SK-N-SH (cell line): ENCODE measurements at regions not wholly inside any gene's neighbourhood (a gene's known extent, or its start where the extent isn't known, plus 50 kb on each side); places are given as distances from the start of the nearest gene placed in this dataset.
A peak's percentile ranks its signal among the peaks of the same experiment; 100 is the strongest.

Experiments
- CHD2 ChIP-seq: fragments of 150-350 bp; IDR thresholded peaks from 2 replicates; pipeline ENCODE4 v1.6.1; 2018; ENCODE audit warnings: low read length; ENCODE audit not compliant: partially characterized antibody
- EP300 ChIP-seq, 2 experiments: IDR thresholded peaks; 2 replicates each; pipeline versions ENCODE4 v1.4.0 to v1.6.1; 2012; ENCODE audit warnings: borderline replicate concordance in 1 of 2, low read depth in 1 of 2, low read length in 1 of 2
- EZH2phosphoT487 ChIP-seq: fragments of 200-600 bp; sonication (generic); IDR thresholded peaks from 2 replicates; pipeline ENCODE4 v1.6.1; 2017; ENCODE audit warnings: low read depth, mixed run types, mild to moderate bottlenecking, antibody characterized with exemption, moderate library complexity, borderline replicate concordance
- GABPA ChIP-seq: IDR thresholded peaks from 2 replicates; pipeline ENCODE4 v1.4.0; 2012; ENCODE audit warnings: low read depth, mild to moderate bottlenecking
- GATA2 ChIP-seq: sonication (generic); formaldehyde crosslinking; IDR thresholded peaks from 2 replicates; pipeline ENCODE4 v1.5.0; 2020; ENCODE audit warnings: mild to moderate bottlenecking, missing genetic modification reagents
- POLR2AphosphoS5 ChIP-seq: IDR thresholded peaks from 2 replicates; pipeline ENCODE4 v1.6.1; 2012; ENCODE audit warnings: low read depth, low read length
- RCOR1 ChIP-seq: fragments of 150-350 bp; IDR thresholded peaks from 2 replicates; pipeline ENCODE4 v1.6.1; 2017; ENCODE audit warnings: antibody characterized with exemption, low read length
- RFX5 ChIP-seq: IDR thresholded peaks from 2 replicates; pipeline ENCODE4 v1.6.1; 2012; ENCODE audit warnings: mild to moderate bottlenecking, improper control_type of control experiment, low read length
- TEAD4 ChIP-seq: IDR thresholded peaks from 2 replicates; pipeline ENCODE4 v1.4.0; 2012; ENCODE audit warnings: mild to moderate bottlenecking, borderline replicate concordance; ENCODE audit not compliant: insufficient read depth
- TF ChIP-seq, protein P1 (sequence below): fragments of 200-600 bp; sonication (generic); IDR thresholded peaks from 2 replicates; pipeline ENCODE4 v1.6.1; 2017; ENCODE audit warnings: antibody characterized with exemption, mild to moderate bottlenecking, moderate library complexity
- TF ChIP-seq, protein P2 (sequence below): IDR thresholded peaks from 2 replicates; pipeline ENCODE4 v1.6.1; 2012; ENCODE audit warnings: mild to moderate bottlenecking, low read depth, low read length, moderate library complexity
- TF ChIP-seq, protein P3 (sequence below): IDR thresholded peaks from 2 replicates; pipeline ENCODE4 v1.4.0; 2012; ENCODE audit warnings: low read depth, borderline replicate concordance

- TF ChIP-seq, protein P1, sequence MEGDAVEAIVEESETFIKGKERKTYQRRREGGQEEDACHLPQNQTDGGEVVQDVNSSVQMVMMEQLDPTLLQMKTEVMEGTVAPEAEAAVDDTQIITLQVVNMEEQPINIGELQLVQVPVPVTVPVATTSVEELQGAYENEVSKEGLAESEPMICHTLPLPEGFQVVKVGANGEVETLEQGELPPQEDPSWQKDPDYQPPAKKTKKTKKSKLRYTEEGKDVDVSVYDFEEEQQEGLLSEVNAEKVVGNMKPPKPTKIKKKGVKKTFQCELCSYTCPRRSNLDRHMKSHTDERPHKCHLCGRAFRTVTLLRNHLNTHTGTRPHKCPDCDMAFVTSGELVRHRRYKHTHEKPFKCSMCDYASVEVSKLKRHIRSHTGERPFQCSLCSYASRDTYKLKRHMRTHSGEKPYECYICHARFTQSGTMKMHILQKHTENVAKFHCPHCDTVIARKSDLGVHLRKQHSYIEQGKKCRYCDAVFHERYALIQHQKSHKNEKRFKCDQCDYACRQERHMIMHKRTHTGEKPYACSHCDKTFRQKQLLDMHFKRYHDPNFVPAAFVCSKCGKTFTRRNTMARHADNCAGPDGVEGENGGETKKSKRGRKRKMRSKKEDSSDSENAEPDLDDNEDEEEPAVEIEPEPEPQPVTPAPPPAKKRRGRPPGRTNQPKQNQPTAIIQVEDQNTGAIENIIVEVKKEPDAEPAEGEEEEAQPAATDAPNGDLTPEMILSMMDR, result no peak
- no peak for TF ChIP-seq RCOR1
- TF ChIP-seq, protein P2, sequence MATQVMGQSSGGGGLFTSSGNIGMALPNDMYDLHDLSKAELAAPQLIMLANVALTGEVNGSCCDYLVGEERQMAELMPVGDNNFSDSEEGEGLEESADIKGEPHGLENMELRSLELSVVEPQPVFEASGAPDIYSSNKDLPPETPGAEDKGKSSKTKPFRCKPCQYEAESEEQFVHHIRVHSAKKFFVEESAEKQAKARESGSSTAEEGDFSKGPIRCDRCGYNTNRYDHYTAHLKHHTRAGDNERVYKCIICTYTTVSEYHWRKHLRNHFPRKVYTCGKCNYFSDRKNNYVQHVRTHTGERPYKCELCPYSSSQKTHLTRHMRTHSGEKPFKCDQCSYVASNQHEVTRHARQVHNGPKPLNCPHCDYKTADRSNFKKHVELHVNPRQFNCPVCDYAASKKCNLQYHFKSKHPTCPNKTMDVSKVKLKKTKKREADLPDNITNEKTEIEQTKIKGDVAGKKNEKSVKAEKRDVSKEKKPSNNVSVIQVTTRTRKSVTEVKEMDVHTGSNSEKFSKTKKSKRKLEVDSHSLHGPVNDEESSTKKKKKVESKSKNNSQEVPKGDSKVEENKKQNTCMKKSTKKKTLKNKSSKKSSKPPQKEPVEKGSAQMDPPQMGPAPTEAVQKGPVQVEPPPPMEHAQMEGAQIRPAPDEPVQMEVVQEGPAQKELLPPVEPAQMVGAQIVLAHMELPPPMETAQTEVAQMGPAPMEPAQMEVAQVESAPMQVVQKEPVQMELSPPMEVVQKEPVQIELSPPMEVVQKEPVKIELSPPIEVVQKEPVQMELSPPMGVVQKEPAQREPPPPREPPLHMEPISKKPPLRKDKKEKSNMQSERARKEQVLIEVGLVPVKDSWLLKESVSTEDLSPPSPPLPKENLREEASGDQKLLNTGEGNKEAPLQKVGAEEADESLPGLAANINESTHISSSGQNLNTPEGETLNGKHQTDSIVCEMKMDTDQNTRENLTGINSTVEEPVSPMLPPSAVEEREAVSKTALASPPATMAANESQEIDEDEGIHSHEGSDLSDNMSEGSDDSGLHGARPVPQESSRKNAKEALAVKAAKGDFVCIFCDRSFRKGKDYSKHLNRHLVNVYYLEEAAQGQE, result no peak
- TF ChIP-seq POLR2AphosphoS5, result no peak
- no peak for TF ChIP-seq GABPA
- TF ChIP-seq EP300 (IDR thresholded peaks at IDR 0.05; ENCODE audit: borderline replicate concordance in 1 of 2, low read depth in 1 of 2, low read length in 1 of 2), result no peak
- TF ChIP-seq TEAD4, result no peak
- no peak for TF ChIP-seq RFX5
- TF ChIP-seq, protein P3, sequence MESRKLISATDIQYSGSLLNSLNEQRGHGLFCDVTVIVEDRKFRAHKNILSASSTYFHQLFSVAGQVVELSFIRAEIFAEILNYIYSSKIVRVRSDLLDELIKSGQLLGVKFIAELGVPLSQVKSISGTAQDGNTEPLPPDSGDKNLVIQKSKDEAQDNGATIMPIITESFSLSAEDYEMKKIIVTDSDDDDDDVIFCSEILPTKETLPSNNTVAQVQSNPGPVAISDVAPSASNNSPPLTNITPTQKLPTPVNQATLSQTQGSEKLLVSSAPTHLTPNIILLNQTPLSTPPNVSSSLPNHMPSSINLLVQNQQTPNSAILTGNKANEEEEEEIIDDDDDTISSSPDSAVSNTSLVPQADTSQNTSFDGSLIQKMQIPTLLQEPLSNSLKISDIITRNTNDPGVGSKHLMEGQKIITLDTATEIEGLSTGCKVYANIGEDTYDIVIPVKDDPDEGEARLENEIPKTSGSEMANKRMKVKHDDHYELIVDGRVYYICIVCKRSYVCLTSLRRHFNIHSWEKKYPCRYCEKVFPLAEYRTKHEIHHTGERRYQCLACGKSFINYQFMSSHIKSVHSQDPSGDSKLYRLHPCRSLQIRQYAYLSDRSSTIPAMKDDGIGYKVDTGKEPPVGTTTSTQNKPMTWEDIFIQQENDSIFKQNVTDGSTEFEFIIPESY, result no peak
- TF ChIP-seq EZH2phosphoT487, result no peak
- TF ChIP-seq GATA2 (CRISPR knock-in tag), result peak; percentile 76
- no peak for TF ChIP-seq CHD2
Measured at GRCh38 chr17:73765824-73766563, 121.7 kb upstream of the SDK2 start.
